Gastrocnemius medialis (tissue), 4 donors: ENCODE measurements at regions not wholly inside any gene's neighbourhood (a gene's known extent, or its start where the extent isn't known, plus 50 kb on each side); places are given as distances from the start of the nearest gene placed in this dataset.

Experiments used
- ATAC-seq, 2 donors: fragments of 150-250 bp; one replicate each; pipeline ENCODE4 v1.9.1; 2016
- DNase-seq, 2 donors: peaks; one replicate each; pipeline ENCODE4 v3.0.0-alpha.2; 2019
- H3K27ac ChIP-seq, 4 donors: fragments of 200-600 bp; sonication (generic); 1 replicate in 1 of 4; 2 replicates in 3 of 4; pipeline ENCODE4 v1.5.1; 2016 to 2018; ENCODE audit warnings: mild to moderate bottlenecking in 2 of 4, moderate library complexity in 1 of 4
- H3K27me3 ChIP-seq, 3 donors: fragments of 200-600 bp; sonication (generic) in 2 of 3; 1 replicate in 1 of 3; 2 replicates in 2 of 3; pipeline versions ENCODE4 v1.5.1 to v1.6.0; 2016 to 2019; ENCODE audit warnings: mild to moderate bottlenecking in 1 of 3, moderate library complexity in 1 of 3
- H3K36me3 ChIP-seq, 2 donors: fragments of 200-600 bp; sonication (generic) in 1 of 2; one replicate each; pipeline ENCODE4 v1.5.1; 2017 to 2018
- H3K4me1 ChIP-seq, 2 donors: fragments of 200-600 bp; sonication (generic) in 1 of 2; one replicate each; pipeline ENCODE4 v1.5.1; 2016 to 2017; ENCODE audit warnings: mild to moderate bottlenecking in 2 of 2
- H3K4me3 ChIP-seq, 4 donors: fragments of 200-600 bp; sonication (generic) in 3 of 4; 1 replicate in 1 of 4; 2 replicates in 3 of 4; pipeline ENCODE4 v1.5.1; 2016 to 2019; ENCODE audit warnings: mild to moderate bottlenecking in 2 of 4
- H3K9me3 ChIP-seq, 3 donors: fragments of 200-600 bp; sonication (generic) in 2 of 3; 1 replicate in 1 of 3; 2 replicates in 2 of 3; pipeline ENCODE4 v1.5.1; 2016 to 2019
- POLR2A ChIP-seq, 2 donors: fragments of 450-650 bp; IDR thresholded peaks; one replicate each; pipeline ENCODE4 v1.6.1; 2017; ENCODE audit warnings: antibody characterized with exemption in 2 of 2, mild to moderate bottlenecking in 2 of 2, moderate library complexity in 2 of 2
- in situ Hi-C, 4 donors: fragments of 200-750 bp; cut with MboI; loops; one replicate each; pipeline versions ENCODE4 v1.15.0 to v1.8.0; 2017; ENCODE audit warnings: low sequenced_read_pairs in 4 of 4
- intact Hi-C: fragments of 100-400 bp; cut with DNase I; formaldehyde crosslinking; loops from one replicate; pipeline ENCODE4 v1.15.1; 2023; ENCODE audit warnings: low total_unique reads
- TF ChIP-seq, protein P1 (sequence below), 5 experiments: fragments of 450-650 bp in 3 of 5; fragments of 200-600 bp in 2 of 5; sonication (generic) in 2 of 5; IDR thresholded peaks in 4 of 5; conservative IDR thresholded peaks in 1 of 5; 1 replicate in 4 of 5; 2 replicates in 1 of 5; pipeline ENCODE4 v1.5.1; 2016 to 2019; ENCODE audit warnings: antibody characterized with exemption in 5 of 5, mild to moderate bottlenecking in 3 of 5, moderate library complexity in 3 of 5

DNA sequence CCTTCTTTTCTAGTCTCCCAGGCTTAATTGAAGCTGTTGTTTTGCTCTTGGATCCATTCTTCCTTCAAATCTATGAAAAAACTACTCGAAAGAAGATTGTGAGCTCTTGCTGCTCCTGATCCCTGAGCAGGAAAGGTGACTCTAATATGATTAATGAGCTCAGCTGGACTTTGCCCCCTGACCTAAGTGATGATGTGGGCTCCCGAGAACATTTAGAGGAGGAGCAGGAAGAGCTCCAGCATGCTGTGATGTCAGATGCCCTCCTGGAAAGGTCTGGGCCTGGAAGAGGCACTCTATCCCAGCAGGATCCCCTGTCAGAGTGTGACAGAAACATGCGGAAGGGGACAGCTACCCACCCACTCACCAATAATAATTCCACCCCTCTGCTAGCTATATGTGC, 117.9 kb upstream of the PELI1 start:
- Histone ChIP-seq H3K4me3 (no peak overlapping the region), H3K9me3 (no peaks in the 10 kb centered on the region), H3K4me1 (peaks cover 4 to 15% of the 10 kb centered on the region in 2 donors), H3K27me3 (no peaks in the 10 kb centered on the region), H3K36me3 (no peaks in the 10 kb centered on the region), H3K27ac (peak overlapping the region in 2 of 4 donors; percentile 55 to 64)
- in situ Hi-C loops (no loop called here), intact Hi-C loops (no loop called here)
- TF ChIP-seq, protein P1, sequence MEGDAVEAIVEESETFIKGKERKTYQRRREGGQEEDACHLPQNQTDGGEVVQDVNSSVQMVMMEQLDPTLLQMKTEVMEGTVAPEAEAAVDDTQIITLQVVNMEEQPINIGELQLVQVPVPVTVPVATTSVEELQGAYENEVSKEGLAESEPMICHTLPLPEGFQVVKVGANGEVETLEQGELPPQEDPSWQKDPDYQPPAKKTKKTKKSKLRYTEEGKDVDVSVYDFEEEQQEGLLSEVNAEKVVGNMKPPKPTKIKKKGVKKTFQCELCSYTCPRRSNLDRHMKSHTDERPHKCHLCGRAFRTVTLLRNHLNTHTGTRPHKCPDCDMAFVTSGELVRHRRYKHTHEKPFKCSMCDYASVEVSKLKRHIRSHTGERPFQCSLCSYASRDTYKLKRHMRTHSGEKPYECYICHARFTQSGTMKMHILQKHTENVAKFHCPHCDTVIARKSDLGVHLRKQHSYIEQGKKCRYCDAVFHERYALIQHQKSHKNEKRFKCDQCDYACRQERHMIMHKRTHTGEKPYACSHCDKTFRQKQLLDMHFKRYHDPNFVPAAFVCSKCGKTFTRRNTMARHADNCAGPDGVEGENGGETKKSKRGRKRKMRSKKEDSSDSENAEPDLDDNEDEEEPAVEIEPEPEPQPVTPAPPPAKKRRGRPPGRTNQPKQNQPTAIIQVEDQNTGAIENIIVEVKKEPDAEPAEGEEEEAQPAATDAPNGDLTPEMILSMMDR (IDR thresholded peaks at IDR 0.05 in 4 of 5, conservative IDR thresholded peaks at IDR 0.05 in 1 of 5): no peak
- no peak for TF ChIP-seq POLR2A (IDR thresholded peaks at IDR 0.05)
- ATAC-seq (peak in 1 of 2 donors; percentile 39), DNase-seq (no peak)

DNA sequence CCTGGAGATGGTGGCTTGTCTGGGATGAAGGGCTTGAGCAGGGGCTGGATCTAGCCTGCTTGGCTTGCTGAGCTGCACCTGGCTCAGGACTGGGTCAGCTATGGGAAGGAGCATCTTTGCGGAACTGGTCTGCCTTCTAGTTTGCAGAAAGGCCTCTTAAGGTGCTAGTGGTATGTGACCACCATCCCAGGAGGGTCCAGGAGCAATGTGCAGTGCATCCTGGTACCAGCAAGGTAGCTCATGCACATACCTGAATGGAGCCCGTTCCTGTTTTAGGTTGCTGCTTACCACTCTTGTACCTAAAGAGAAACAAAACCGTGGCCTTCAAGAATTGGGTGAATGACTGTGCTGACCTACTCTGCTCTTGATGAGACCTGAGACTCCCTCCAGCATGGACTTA, 118.6 kb upstream of the PELI1 start:
- Histone ChIP-seq H3K27me3 (no peaks in the 10 kb centered on the region), H3K36me3 (no peaks in the 10 kb centered on the region), H3K4me1 (peaks cover 8 to 15% of the 10 kb centered on the region in 2 donors), H3K9me3 (no peaks in the 10 kb centered on the region), H3K27ac (peak overlapping the region in 1 of 4 donors; percentile 8), H3K4me3 (no peak overlapping the region)
- intact Hi-C loops (no loop called here), in situ Hi-C loops (no loop called here)
- DNase-seq (no peak), ATAC-seq (no peak)
- no peak for TF ChIP-seq POLR2A (IDR thresholded peaks at IDR 0.05)
- TF ChIP-seq, protein P1 (IDR thresholded peaks at IDR 0.05 in 4 of 5, conservative IDR thresholded peaks at IDR 0.05 in 1 of 5): no peak

DNA sequence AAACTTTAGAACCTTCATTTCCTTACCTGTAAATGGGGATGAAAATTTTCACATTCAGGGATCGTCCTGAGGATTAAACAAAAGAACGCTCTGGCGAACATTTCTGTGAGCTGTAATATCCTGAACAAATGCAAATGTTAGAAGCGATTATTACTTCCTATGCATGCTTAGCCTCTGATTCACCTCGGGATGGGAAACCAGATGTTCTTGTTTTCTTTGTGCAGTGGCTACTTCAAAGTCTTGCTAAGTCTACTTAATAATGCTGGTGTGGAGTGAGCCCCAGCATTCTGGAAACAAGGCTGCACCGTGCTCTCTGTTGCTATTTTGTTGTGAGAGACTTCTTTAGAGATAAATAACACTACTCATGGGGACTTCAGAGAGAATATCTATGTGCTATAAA, 119.1 kb upstream of the PELI1 start:
- DNase-seq: no peak
- Histone ChIP-seq H3K4me3 (no peak overlapping the region), H3K36me3 (no peaks in the 10 kb centered on the region), H3K9me3 (no peaks in the 10 kb centered on the region), H3K27me3 (no peaks in the 10 kb centered on the region), H3K27ac (no peak overlapping the region), H3K4me1 (peaks cover 9 to 19% of the 10 kb centered on the region in 2 donors)
- TF ChIP-seq, protein P1 (IDR thresholded peaks at IDR 0.05 in 4 of 5, conservative IDR thresholded peaks at IDR 0.05 in 1 of 5): no peak
- no peak for TF ChIP-seq POLR2A (IDR thresholded peaks at IDR 0.05)
- intact Hi-C loops: no loop called here
- in situ Hi-C loops: no loop called here
- no peak for ATAC-seq

DNA sequence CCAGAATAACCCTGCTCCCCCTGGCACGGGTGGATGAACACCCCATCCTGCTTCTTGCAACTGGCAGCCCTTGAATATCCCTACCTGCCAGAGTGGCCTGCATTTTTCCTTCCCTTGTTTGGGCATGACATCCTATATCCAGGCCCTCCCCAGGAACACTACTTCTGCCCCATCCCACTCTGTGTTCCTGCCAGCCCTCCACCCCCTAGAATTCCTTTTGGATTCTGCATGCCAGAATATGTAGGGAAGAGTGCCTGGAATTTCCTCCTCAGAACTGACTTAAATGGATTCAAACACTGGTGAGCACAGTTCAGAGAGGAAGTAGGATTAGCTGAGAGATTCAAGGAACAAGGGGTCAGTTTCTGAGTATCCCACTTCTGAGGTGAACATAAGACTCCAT, 123.5 kb upstream of the PELI1 start:
- H3K27me3 ChIP-seq: no peaks in the 10 kb centered on the region
- H3K4me3 ChIP-seq: no peak overlapping the region
- no peak for DNase-seq
- no peaks in the 10 kb centered on the region for H3K9me3 ChIP-seq
- H3K27ac ChIP-seq: no peak overlapping the region
- intact Hi-C loops: no loop called here
- TF ChIP-seq POLR2A (IDR thresholded peaks at IDR 0.05): no peak
- TF ChIP-seq, protein P1 (IDR thresholded peaks at IDR 0.05 in 4 of 5, conservative IDR thresholded peaks at IDR 0.05 in 1 of 5): no peak
- in situ Hi-C loops: no loop called here
- peaks cover 6 to 8% of the 10 kb centered on the region in 2 donors for H3K4me1 ChIP-seq
- no peak for ATAC-seq
- H3K36me3 ChIP-seq: no peaks in the 10 kb centered on the region
